ENCODE measurements at regions not wholly inside any gene's neighbourhood (a gene's known extent, or its start where the extent isn't known, plus 50 kb on each side); places are given as distances from the start of the nearest gene placed in this dataset.

- H3K4me3 ChIP-seq (ENCODE audit: low read depth, low read length), result no peak overlapping the region
- TF ChIP-seq CTCF (IDR thresholded peaks at IDR 0.05; ENCODE audit: insufficient read depth, low read depth, low read length, missing control alignments), result no peak
- no peak for DNase-seq (ENCODE audit: low read depth)
These were observed 950.8 kb downstream of the HACE1 start for GRCh38 chr6:103908898-103909297.

- no peak overlapping the region for H3K4me3 ChIP-seq (ENCODE audit: low read depth, low read length)
- no peak for TF ChIP-seq CTCF (IDR thresholded peaks at IDR 0.05; ENCODE audit: insufficient read depth, low read depth, low read length, missing control alignments)
- no peak for DNase-seq (ENCODE audit: low read depth)
These were observed 964.6 kb downstream of the HACE1 start for GRCh38 chr6:103895136-103895535.

GRCh38 chr6:103893141-103893581, 966.6 kb downstream of the HACE1 start:
- H3K4me3 ChIP-seq (ENCODE audit: low read depth, low read length), result no peak overlapping the region
- no peak for TF ChIP-seq CTCF (IDR thresholded peaks at IDR 0.05; ENCODE audit: insufficient read depth, low read depth, low read length, missing control alignments)
- no peak for DNase-seq (ENCODE audit: low read depth)

- no peak overlapping the region for H3K4me3 ChIP-seq (ENCODE audit: low read depth, low read length)
- TF ChIP-seq CTCF (IDR thresholded peaks at IDR 0.05; ENCODE audit: insufficient read depth, low read depth, low read length, missing control alignments), result no peak
- no peak for DNase-seq (ENCODE audit: low read depth)
These were observed 972.8 kb downstream of the HACE1 start for GRCh38 chr6:103886951-103887350.

- TF ChIP-seq CTCF (IDR thresholded peaks at IDR 0.05; ENCODE audit: insufficient read depth, low read depth, low read length, missing control alignments), result no peak
- no peak for DNase-seq (ENCODE audit: low read depth)
- H3K4me3 ChIP-seq (ENCODE audit: low read depth, low read length), result no peak overlapping the region
These were observed 974.3 kb downstream of the HACE1 start for GRCh38 chr6:103885446-103885845.

- no peak for DNase-seq (ENCODE audit: low read depth)
- no peak overlapping the region for H3K4me3 ChIP-seq (ENCODE audit: low read depth, low read length)
- no peak for TF ChIP-seq CTCF (IDR thresholded peaks at IDR 0.05; ENCODE audit: insufficient read depth, low read depth, low read length, missing control alignments)
These were observed 979.9 kb downstream of the HACE1 start for GRCh38 chr6:103879800-103880199.

GRCh38 chr6:103875221-103875620, 984.5 kb downstream of the HACE1 start:
- no peak for TF ChIP-seq CTCF (IDR thresholded peaks at IDR 0.05; ENCODE audit: insufficient read depth, low read depth, low read length, missing control alignments)
- no peak for DNase-seq (ENCODE audit: low read depth)
- H3K4me3 ChIP-seq (ENCODE audit: low read depth, low read length), result no peak overlapping the region
